HEK293 (cell line): ENCODE measurements at regions not wholly inside any gene's neighbourhood (a gene's known extent, or its start where the extent isn't known, plus 50 kb on each side); places are given as distances from the start of the nearest gene placed in this dataset.

Experiments
- CTCF ChIA-PET: fragments of 350-600 bp; formaldehyde crosslinking; extraction: SDS; loops from one replicate; lab custom pipeline; 2021; ENCODE audit warnings: antibody characterized with exemption; lab: Yijun Ruan, JAX
- POLR2A ChIA-PET: fragments of 300-600 bp; formaldehyde crosslinking; extraction: SDS; loops from one replicate; lab custom pipeline; 2020; ENCODE audit warnings: antibody characterized with exemption, inconsistent platforms; lab: Yijun Ruan, JAX
- H3K27ac ChIP-seq: fragments of 200-500 bp; sonication (Bioruptor generic); 2 replicates; pipeline ENCODE4 v1.5.1; 2014; ENCODE audit warnings: low read depth, low read length, control low read depth, inconsistent platforms; ENCODE audit errors: extremely low read depth
- H3K36me3 ChIP-seq, 2 experiments: fragments of 200-500 bp in 1 of 2; sonication (Bioruptor generic) in 1 of 2; 1 replicate in 1 of 2; 2 replicates in 1 of 2; pipeline ENCODE4 v1.5.1; 2014 to 2017; ENCODE audit warnings: inconsistent platforms in 2 of 2, low read length in 2 of 2; ENCODE audit not compliant: control insufficient read depth in 2 of 2, insufficient read depth in 1 of 2
- H3K4me1 ChIP-seq: fragments of 200-500 bp; sonication (Bioruptor generic); 2 replicates; pipeline ENCODE4 v1.5.1; 2014; ENCODE audit warnings: mild to moderate bottlenecking, low read length, inconsistent platforms; ENCODE audit not compliant: control insufficient read depth, insufficient read depth
- H3K4me3 ChIP-seq: 2 replicates; pipeline ENCODE4 v1.5.1; 2011; ENCODE audit warnings: low read depth, mild to moderate bottlenecking, control low read depth, low read length, moderate library complexity
- H3K9me3 ChIP-seq: fragments of 200-500 bp; sonication (Bioruptor generic); 2 replicates; pipeline ENCODE4 v1.5.1; 2014; ENCODE audit warnings: low read depth, low read length, inconsistent platforms; ENCODE audit not compliant: control insufficient read depth, insufficient read depth
- ATF2 ChIP-seq: fragments of 450-650 bp; formaldehyde crosslinking; IDR thresholded peaks from 2 replicates; pipeline ENCODE4 v1.5.1; 2016; ENCODE audit warnings: missing biosample characterization, missing genetic modification characterization, low read depth
- GLI4 ChIP-seq: fragments of 450-650 bp; formaldehyde crosslinking; IDR thresholded peaks from 2 replicates; pipeline ENCODE4 v1.5.1; 2016; ENCODE audit warnings: missing biosample characterization, missing genetic modification characterization
- GLIS1 ChIP-seq: fragments of 450-650 bp; formaldehyde crosslinking; IDR thresholded peaks from 2 replicates; pipeline ENCODE4 v1.5.1; 2016; ENCODE audit warnings: missing biosample characterization, missing genetic modification characterization
- KLF17 ChIP-seq: fragments of 450-650 bp; formaldehyde crosslinking; IDR thresholded peaks from 2 replicates; pipeline ENCODE4 v1.5.1; 2016; ENCODE audit warnings: missing biosample characterization, missing genetic modification characterization
- SP2 ChIP-seq: fragments of 450-650 bp; formaldehyde crosslinking; IDR thresholded peaks from 2 replicates; pipeline ENCODE4 v1.5.1; 2016; ENCODE audit warnings: missing biosample characterization, missing genetic modification characterization
- TCF7L2 ChIP-seq: IDR thresholded peaks from 2 replicates; pipeline ENCODE4 v1.6.1; 2011; ENCODE audit warnings: low read depth, mild to moderate bottlenecking, inconsistent platforms, low read length, moderate library complexity, borderline replicate concordance
- ZBTB6 ChIP-seq: fragments of 450-650 bp; formaldehyde crosslinking; IDR thresholded peaks from 2 replicates; pipeline ENCODE4 v1.5.1; 2017; ENCODE audit warnings: missing biosample characterization, missing genetic modification characterization
- ZNF211 ChIP-seq: fragments of 450-650 bp; formaldehyde crosslinking; IDR thresholded peaks from 2 replicates; pipeline ENCODE4 v1.5.1; 2016; ENCODE audit warnings: low read depth, missing biosample characterization, missing genetic modification characterization
- ZNF23 ChIP-seq: fragments of 450-650 bp; formaldehyde crosslinking; IDR thresholded peaks from 2 replicates; pipeline ENCODE4 v1.5.1; 2016; ENCODE audit warnings: missing biosample characterization, missing genetic modification characterization, borderline replicate concordance
- ZNF311 ChIP-seq: fragments of 450-650 bp; formaldehyde crosslinking; IDR thresholded peaks from 2 replicates; pipeline ENCODE4 v1.5.1; 2017; ENCODE audit warnings: missing biosample characterization, missing genetic modification characterization, borderline replicate concordance
- ZNF366 ChIP-seq: fragments of 450-650 bp; formaldehyde crosslinking; conservative IDR thresholded peaks from 2 replicates; pipeline ENCODE4 v1.5.1; 2016; ENCODE audit warnings: missing biosample characterization, missing genetic modification characterization
- ZNF423 ChIP-seq: fragments of 450-650 bp; formaldehyde crosslinking; IDR thresholded peaks from 2 replicates; pipeline ENCODE4 v1.5.1; 2016; ENCODE audit warnings: missing biosample characterization, missing genetic modification characterization
- ZNF426 ChIP-seq: fragments of 450-650 bp; formaldehyde crosslinking; IDR thresholded peaks from 2 replicates; pipeline ENCODE4 v1.5.1; 2017; ENCODE audit warnings: missing biosample characterization, missing genetic modification characterization, mild to moderate bottlenecking, inconsistent platforms, moderate library complexity
- ZNF558 ChIP-seq: fragments of 450-650 bp; formaldehyde crosslinking; IDR thresholded peaks from 2 replicates; pipeline ENCODE4 v1.5.1; 2016; ENCODE audit warnings: missing biosample characterization, missing genetic modification characterization
- ZNF560 ChIP-seq: fragments of 450-650 bp; formaldehyde crosslinking; IDR thresholded peaks from 2 replicates; pipeline ENCODE4 v1.5.1; 2017; ENCODE audit warnings: missing biosample characterization, missing genetic modification characterization, borderline replicate concordance
- ZNF561 ChIP-seq: fragments of 450-650 bp; IDR thresholded peaks from 2 replicates; pipeline ENCODE4 v1.5.1; 2018; ENCODE audit warnings: missing biosample characterization, missing genetic modification characterization, borderline replicate concordance
- ZNF585B ChIP-seq: fragments of 450-650 bp; formaldehyde crosslinking; IDR thresholded peaks from 2 replicates; pipeline ENCODE4 v1.5.1; 2016; ENCODE audit warnings: missing biosample characterization, missing genetic modification characterization
- ZNF626 ChIP-seq: fragments of 450-650 bp; sonication (Bioruptor Pico); formaldehyde crosslinking; IDR thresholded peaks from 2 replicates; pipeline ENCODE4 v1.5.1; 2018; ENCODE audit warnings: missing biosample characterization, missing genetic modification characterization, inconsistent platforms
- ZNF677 ChIP-seq: fragments of 450-650 bp; IDR thresholded peaks from 2 replicates; pipeline ENCODE4 v1.5.0; 2018; ENCODE audit warnings: missing biosample characterization, mild to moderate bottlenecking, missing genetic modification characterization, moderate library complexity
- ZNF692 ChIP-seq: fragments of 450-650 bp; formaldehyde crosslinking; IDR thresholded peaks from 2 replicates; pipeline ENCODE4 v1.5.1; 2016; ENCODE audit warnings: missing biosample characterization, missing genetic modification characterization
- ZNF707 ChIP-seq: fragments of 450-650 bp; formaldehyde crosslinking; IDR thresholded peaks from 2 replicates; pipeline ENCODE4 v1.5.1; 2016; ENCODE audit warnings: missing biosample characterization, missing genetic modification characterization
- ZNF785 ChIP-seq: fragments of 450-650 bp; formaldehyde crosslinking; IDR thresholded peaks from 2 replicates; pipeline ENCODE4 v1.5.1; 2016; ENCODE audit warnings: missing biosample characterization, missing genetic modification characterization
- ZNF792 ChIP-seq: fragments of 450-650 bp; formaldehyde crosslinking; IDR thresholded peaks from 2 replicates; pipeline ENCODE4 v1.5.1; 2016; ENCODE audit warnings: missing biosample characterization, missing genetic modification characterization

GRCh38 chr14:53758141-53758540 lies 198.5 kb downstream of the BMP4 start (continued):
- no peak for TF ChIP-seq TCF7L2
- TF ChIP-seq ZNF423 (tag by site-specific recombination): no peak
- TF ChIP-seq ZNF311: no peak
- TF ChIP-seq ZNF426 (tag by site-specific recombination): no peak
- TF ChIP-seq ZBTB6: no peak
- TF ChIP-seq GLI4 (tag by site-specific recombination): no peak

GRCh38 chr14:53757732-53758131 lies 198.9 kb downstream of the BMP4 start:
- Histone ChIP-seq H3K4me3 (no peak overlapping the region), H3K36me3 (no peaks in the 10 kb centered on the region), H3K9me3 (no peaks in the 10 kb centered on the region), H3K4me1 (no peaks in the 10 kb centered on the region), H3K27ac (no peak overlapping the region)
- no peak for TF ChIP-seq ZNF585B (tag by site-specific recombination)
- TF ChIP-seq ZNF366 (tag by site-specific recombination): no peak
- TF ChIP-seq ZNF211 (tag by site-specific recombination): no peak
- no peak for TF ChIP-seq GLIS1 (tag by site-specific recombination)
- TF ChIP-seq ZNF560 (tag by site-specific recombination): no peak
- TF ChIP-seq SP2: no peak
- TF ChIP-seq ZNF626 (tag by site-specific recombination): no peak
- TF ChIP-seq ZNF692 (tag by site-specific recombination): no peak
- CTCF ChIA-PET: interaction anchor here (0.6 kb wide), 1 partner anchor 147 kb away, joined by 5 read pairs; no protein-coding TSS in a partner anchor
- POLR2A ChIA-PET: no interaction called here

GRCh38 chr14:53751650-53752049 lies 205.0 kb downstream of the BMP4 start:
- Histone ChIP-seq H3K27ac (no peak overlapping the region), H3K4me1 (no peaks in the 10 kb centered on the region), H3K9me3 (no peaks in the 10 kb centered on the region), H3K36me3 (no peaks in the 10 kb centered on the region), H3K4me3 (no peak overlapping the region)
- CTCF ChIA-PET: no interaction called here
- TF ChIP-seq ZNF707 (tag by site-specific recombination) (no peak), KLF17 (tag by site-specific recombination) (no peak)
- POLR2A ChIA-PET: no interaction called here

GRCh38 chr14:53748691-53749090 lies 207.9 kb downstream of the BMP4 start:
- H3K4me1 ChIP-seq: no peaks in the 10 kb centered on the region
- no peak overlapping the region for H3K4me3 ChIP-seq
- no peaks in the 10 kb centered on the region for H3K9me3 ChIP-seq
- TF ChIP-seq ZNF558 (tag by site-specific recombination) (no peak), ZNF792 (no peak), ATF2 (tag by site-specific recombination) (no peak), ZNF561 (tag by site-specific recombination) (no peak), ZNF785 (tag by site-specific recombination) (no peak), ZNF677 (tag by site-specific recombination) (no peak), ZNF23 (no peak)
- ChIA-PET POLR2A (no interaction called here), CTCF (no interaction called here)
- H3K27ac ChIP-seq: no peak overlapping the region
- H3K36me3 ChIP-seq: no peaks in the 10 kb centered on the region
